ENCODE measurements at regions not wholly inside any gene's neighbourhood (a gene's known extent, or its start where the extent isn't known, plus 50 kb on each side); places are given as distances from the start of the nearest gene placed in this dataset.
A peak's percentile ranks its signal among the peaks of the same experiment; 100 is the strongest.

- Histone ChIP-seq H3K9me3 (no peaks in the 10 kb centered on the region), H3K4me3 (no peak overlapping the region), H3K36me3 (replicated peaks in 1 of 2; ENCODE audit: insufficient read depth in 1 of 2, low read depth in 2 of 2) (no peaks in the 10 kb centered on the region), H3K4me1 (no peaks in the 10 kb centered on the region), H3K27me3 (no peaks in the 10 kb centered on the region), H3K27ac (no peak overlapping the region)
- ATAC-seq (no peak), DNase-seq (no peak)
- intact Hi-C loops (cut with DNase I) = no loop called here
- TF ChIP-seq CTCF (IDR thresholded peaks at IDR 0.05) (no peak), POLR2A (IDR thresholded peaks at IDR 0.05) (no peak)
Measured at GRCh38 chr1:222306011-222306410, 241.9 kb downstream of the HHIPL2 start.

- Histone ChIP-seq H3K9me3 (no peaks in the 10 kb centered on the region), H3K4me3 (no peak overlapping the region), H3K36me3 (replicated peaks in 1 of 2; ENCODE audit: insufficient read depth in 1 of 2, low read depth in 2 of 2) (no peaks in the 10 kb centered on the region), H3K27me3 (no peaks in the 10 kb centered on the region), H3K4me1 (no peaks in the 10 kb centered on the region), H3K27ac (no peak overlapping the region)
- WGBS, 2 donors = 63 to 68% methylated on average over 2 of the region's 2 CpGs
- TF ChIP-seq CTCF (IDR thresholded peaks at IDR 0.05) = no peak
- TF ChIP-seq POLR2A (IDR thresholded peaks at IDR 0.05) = no peak
- intact Hi-C loops (cut with DNase I) = no loop called here
- no peak for ATAC-seq
- DNase-seq = no peak
Measured at GRCh38 chr1:222301652-222302051, 246.3 kb downstream of the HHIPL2 start.

GRCh38 chr1:222299524-222299923 is 248.4 kb downstream of the HHIPL2 start:
- H3K27me3 ChIP-seq = no peaks in the 10 kb centered on the region
- no peaks in the 10 kb centered on the region for H3K4me1 ChIP-seq
- TF ChIP-seq POLR2A (IDR thresholded peaks at IDR 0.05) = no peak
- no peak for TF ChIP-seq CTCF (IDR thresholded peaks at IDR 0.05)
- no peak overlapping the region for H3K27ac ChIP-seq
- no peak overlapping the region for H3K4me3 ChIP-seq
- 39 to 43% methylated on average over 1 of the region's 1 CpG for WGBS, 2 donors
- DNase-seq (no peak), ATAC-seq (no peak)
- no peaks in the 10 kb centered on the region for H3K36me3 ChIP-seq (replicated peaks in 1 of 2; ENCODE audit: insufficient read depth in 1 of 2, low read depth in 2 of 2)
- H3K9me3 ChIP-seq = no peaks in the 10 kb centered on the region
- intact Hi-C loops (cut with DNase I) = no loop called here

- 85 to 93% methylated on average over 2 of the region's 2 CpGs for WGBS, 2 donors
- H3K9me3 ChIP-seq = no peaks in the 10 kb centered on the region
- no peak overlapping the region for H3K27ac ChIP-seq
- no peak for TF ChIP-seq POLR2A (IDR thresholded peaks at IDR 0.05)
- no peak for TF ChIP-seq CTCF (IDR thresholded peaks at IDR 0.05)
- no peaks in the 10 kb centered on the region for H3K27me3 ChIP-seq
- no peak overlapping the region for H3K4me3 ChIP-seq
- DNase-seq (no peak), ATAC-seq (no peak)
- no peaks in the 10 kb centered on the region for H3K36me3 ChIP-seq (replicated peaks in 1 of 2; ENCODE audit: insufficient read depth in 1 of 2, low read depth in 2 of 2)
- intact Hi-C loops (cut with DNase I) = no loop called here
- H3K4me1 ChIP-seq = no peaks in the 10 kb centered on the region
Measured at GRCh38 chr1:222290866-222291265, 257.0 kb downstream of the HHIPL2 start.

- 47 to 66% methylated on average over 5 of the region's 5 CpGs for WGBS, 2 donors
Measured at GRCh38 chr1:222288053-222288452, 259.9 kb downstream of the HHIPL2 start.

More at GRCh38 chr1:222288053-222288452, 259.9 kb downstream of the HHIPL2 start:
- peak in 1 of 4 donors; percentile 30 for DNase-seq
- intact Hi-C loops (cut with DNase I) = no loop called here
- Histone ChIP-seq H3K27ac (no peak overlapping the region), H3K4me3 (no peak overlapping the region), H3K4me1 (peaks cover 4% of the 10 kb centered on the region), H3K36me3 (replicated peaks in 1 of 2; ENCODE audit: insufficient read depth in 1 of 2, low read depth in 2 of 2) (no peaks in the 10 kb centered on the region), H3K9me3 (no peaks in the 10 kb centered on the region), H3K27me3 (no peaks in the 10 kb centered on the region)
- ATAC-seq = no peak
- TF ChIP-seq POLR2A (IDR thresholded peaks at IDR 0.05) (no peak), CTCF (IDR thresholded peaks at IDR 0.05) (no peak)
